Gastrocnemius medialis (tissue), 4 donors: ENCODE measurements at regions not wholly inside any gene's neighbourhood (a gene's known extent, or its start where the extent isn't known, plus 50 kb on each side); places are given as distances from the start of the nearest gene placed in this dataset.

Source experiments
- CTCF ChIP-seq, 5 experiments: fragments of 450-650 bp in 3 of 5; fragments of 200-600 bp in 2 of 5; sonication (generic) in 2 of 5; IDR thresholded peaks in 4 of 5; conservative IDR thresholded peaks in 1 of 5; 1 replicate in 4 of 5; 2 replicates in 1 of 5; pipeline ENCODE4 v1.5.1; 2016 to 2019; ENCODE audit warnings: antibody characterized with exemption in 5 of 5, mild to moderate bottlenecking in 3 of 5, moderate library complexity in 3 of 5
- POLR2A ChIP-seq, 2 donors: fragments of 450-650 bp; IDR thresholded peaks; one replicate each; pipeline ENCODE4 v1.6.1; 2017; ENCODE audit warnings: antibody characterized with exemption in 2 of 2, mild to moderate bottlenecking in 2 of 2, moderate library complexity in 2 of 2

DNA sequence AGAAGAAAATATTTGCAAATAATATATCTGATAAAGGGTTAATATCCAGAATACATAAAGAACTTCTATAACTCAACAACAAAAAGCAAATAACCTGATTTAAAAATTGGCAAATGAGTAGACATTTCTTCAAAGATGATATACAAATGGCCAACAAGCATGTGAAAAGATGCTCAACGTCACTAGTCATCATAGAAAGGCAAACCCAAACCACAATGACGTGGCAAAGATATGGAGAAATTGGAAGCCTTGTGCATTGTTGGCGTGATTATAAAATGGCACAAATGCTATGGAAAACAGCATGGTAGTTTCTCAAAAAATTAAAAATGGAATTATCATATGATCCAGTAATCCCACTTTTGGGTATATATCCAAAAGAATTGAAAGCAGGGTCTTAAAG, 466.3 kb downstream of the TBC1D22A start:
- TF ChIP-seq POLR2A (IDR thresholded peaks at IDR 0.05) (no peak), CTCF (IDR thresholded peaks at IDR 0.05 in 4 of 5, conservative IDR thresholded peaks at IDR 0.05 in 1 of 5) (no peak)
